CD4-positive, alpha-beta T cell (primary cell): ENCODE measurements at regions not wholly inside any gene's neighbourhood (a gene's known extent, or its start where the extent isn't known, plus 50 kb on each side); places are given as distances from the start of the nearest gene placed in this dataset.

ENCODE experiments used
- ATAC-seq: fragments of 200-7000 bp; cut with Tn5 transposase; one replicate; pipeline ENCODE4 v1.10.0; 2022; ENCODE audit warnings: mild to moderate bottlenecking; ENCODE audit not compliant: poor library complexity
- CTCF ChIA-PET: fragments of 350-600 bp; sonication (Branson Sonifier 250); formaldehyde crosslinking; loops from one replicate; lab custom pipeline; 2021; ENCODE audit warnings: antibody characterized with exemption, inconsistent platforms; lab: Charles Lee
- POLR2A ChIA-PET: fragments of 350-600 bp; sonication (Branson Sonifier 250); formaldehyde crosslinking; loops from one replicate; lab custom pipeline; 2021; ENCODE audit warnings: antibody characterized with exemption, inconsistent platforms; lab: Charles Lee
- DNase-seq, 14 experiments: peaks; one replicate each; pipeline ENCODE4 v3.0.0-alpha.2; 2013 to 2020; ENCODE audit warnings: mixed read lengths in 2 of 14
- H3K27ac ChIP-seq, 2 donors: one replicate each; pipeline versions ENCODE4 v1.5.1 to v1.7.0; 2013; ENCODE audit warnings: low read length in 2 of 2, low read depth in 1 of 2, mild to moderate bottlenecking in 1 of 2
- H3K27me3 ChIP-seq, 2 experiments: 1 replicate in 1 of 2; 2 replicates in 1 of 2; pipeline versions ENCODE4 v1.6.1 to v1.7.0; 2013; ENCODE audit warnings: low read length in 2 of 2, control low read depth in 1 of 2, mild to moderate bottlenecking in 1 of 2, moderate library complexity in 1 of 2; ENCODE audit not compliant: insufficient read depth in 2 of 2, control insufficient read depth in 1 of 2
- H3K36me3 ChIP-seq: one replicate; pipeline ENCODE4 v1.6.1; 2013; ENCODE audit warnings: low read length, control low read depth; ENCODE audit not compliant: insufficient read depth
- H3K4me1 ChIP-seq: one replicate; pipeline ENCODE4 v1.6.1; 2013; ENCODE audit warnings: low read length, control low read depth; ENCODE audit not compliant: insufficient read depth
- H3K4me3 ChIP-seq: one replicate; pipeline ENCODE4 v1.5.1; 2013; ENCODE audit warnings: mild to moderate bottlenecking, low read length, moderate library complexity
- H3K9me3 ChIP-seq, 2 experiments: 1 replicate in 1 of 2; 2 replicates in 1 of 2; pipeline versions ENCODE4 v1.6.1 to v1.7.0; 2013; ENCODE audit warnings: low read length in 2 of 2, mild to moderate bottlenecking in 2 of 2, control low read depth in 1 of 2, moderate library complexity in 1 of 2; ENCODE audit not compliant: control insufficient read depth in 1 of 2, insufficient read depth in 1 of 2
- H3K27ac Mint-ChIP-seq: one replicate; pipeline ENCODE4 v1.8.0; 2020; ENCODE audit warnings: mixed read lengths
- H3K27me3 Mint-ChIP-seq: one replicate; pipeline ENCODE4 v1.8.0; 2021; ENCODE audit warnings: mixed read lengths
- H3K36me3 Mint-ChIP-seq: one replicate; pipeline ENCODE4 v1.8.0; 2021; ENCODE audit warnings: low read depth, mixed read lengths
- H3K4me1 Mint-ChIP-seq: one replicate; pipeline ENCODE4 v1.8.0; 2021; ENCODE audit warnings: low read depth, mixed read lengths
- H3K4me3 Mint-ChIP-seq: one replicate; pipeline ENCODE4 v1.8.0; 2020; ENCODE audit warnings: mild to moderate bottlenecking, mixed read lengths
- H3K9me3 Mint-ChIP-seq: one replicate; pipeline ENCODE4 v1.8.0; 2020; ENCODE audit warnings: mixed read lengths
- CTCF ChIP-seq: fragments of 200-600 bp; IDR thresholded peaks from one replicate; pipeline ENCODE4 v1.8.0; 2022; ENCODE audit warnings: antibody characterized with exemption, mild to moderate bottlenecking
- intact Hi-C, 2 experiments: fragments of 100-400 bp; cut with DNase I in 1 of 2; cut with micrococcal nuclease in 1 of 2; formaldehyde crosslinking; loops; one replicate each; pipeline versions ENCODE4 v1.15.1 to v1.9.0; 2023 to 2025; cut with DNase I, micrococcal nuclease

GRCh38 chr11:116360221-116360941, 412.4 kb downstream of the BUD13 start:
- TF ChIP-seq CTCF = no peak
- no peak overlapping the region for H3K27ac Mint-ChIP-seq
- Histone ChIP-seq H3K27ac (no peak overlapping the region), H3K36me3 (no peaks in the 10 kb centered on the region), H3K9me3 (peaks cover 0 to 17% of the 10 kb centered on the region in 2 experiments), H3K27me3 (peaks cover 2 to 3% of the 10 kb centered on the region in 2 experiments), H3K4me1 (no peaks in the 10 kb centered on the region), H3K4me3 (no peak overlapping the region)
- peaks cover 32% of the 10 kb centered on the region for H3K27me3 Mint-ChIP-seq
- intact Hi-C loops = no loop called here
- no peak overlapping the region for H3K4me3 Mint-ChIP-seq
- no peak for ATAC-seq
- no peak for DNase-seq
- H3K9me3 Mint-ChIP-seq = no peaks in the 10 kb centered on the region
- H3K36me3 Mint-ChIP-seq = no peaks in the 10 kb centered on the region
- H3K4me1 Mint-ChIP-seq = no peaks in the 10 kb centered on the region
- ChIA-PET CTCF (no interaction called here), POLR2A (no interaction called here)

DNA sequence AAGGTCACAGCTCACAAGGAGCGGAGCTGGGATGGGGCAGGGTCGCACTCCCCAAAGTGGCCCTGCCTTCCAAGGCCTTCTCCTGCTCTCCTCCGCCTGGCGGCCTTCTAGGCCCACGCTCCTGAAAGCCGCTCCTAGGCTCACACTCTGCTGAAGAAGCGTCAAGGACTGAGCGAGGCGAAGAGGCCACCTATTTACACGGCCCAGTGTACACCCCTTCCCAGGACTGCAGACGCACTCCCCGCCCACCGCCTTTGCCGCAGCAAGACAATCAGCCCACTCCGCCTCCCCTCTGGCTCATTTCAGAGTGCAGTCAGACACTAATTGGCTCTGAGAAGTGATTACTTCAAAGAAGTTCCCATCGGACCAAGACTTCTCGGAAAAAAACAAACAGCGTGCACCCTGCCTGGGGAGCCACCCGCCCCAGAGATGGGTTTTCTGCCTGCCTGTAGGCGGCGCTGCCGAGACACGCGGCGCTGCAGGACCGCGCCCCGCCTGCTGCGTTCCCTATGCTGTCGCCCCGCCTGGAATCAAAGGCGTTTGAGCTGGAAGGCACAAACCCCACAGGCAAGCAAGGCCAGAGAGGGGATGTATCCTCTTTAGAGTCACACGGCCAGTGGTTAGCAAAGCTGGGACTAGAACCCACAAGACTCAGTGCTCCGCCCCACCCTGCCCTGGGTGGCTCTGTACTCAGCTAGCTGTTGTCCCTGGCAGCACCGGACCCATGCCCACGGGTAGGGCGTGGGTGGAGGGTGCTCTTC, 414.8 kb downstream of the BUD13 start:
- Mint-ChIP-seq H3K4me1 (no peaks in the 10 kb centered on the region), H3K27me3 (peaks cover 28% of the 10 kb centered on the region), H3K4me3 (no peak overlapping the region), H3K36me3 (no peaks in the 10 kb centered on the region), H3K27ac (no peak overlapping the region), H3K9me3 (no peaks in the 10 kb centered on the region)
- CTCF ChIA-PET = no interaction called here
- Histone ChIP-seq H3K36me3 (no peaks in the 10 kb centered on the region), H3K4me1 (no peaks in the 10 kb centered on the region), H3K4me3 (no peak overlapping the region), H3K27me3 (peaks cover 2 to 3% of the 10 kb centered on the region in 2 experiments), H3K9me3 (peaks cover 0 to 17% of the 10 kb centered on the region in 2 experiments), H3K27ac (no peak overlapping the region)
- POLR2A ChIA-PET = no interaction called here
- intact Hi-C loops = no loop called here
- no peak for TF ChIP-seq CTCF
- no peak for ATAC-seq
- DNase-seq = peak in 1 of 14 experiments; percentile 2

- H3K4me3 ChIP-seq = no peak overlapping the region
- Mint-ChIP-seq H3K36me3 (no peaks in the 10 kb centered on the region), H3K27me3 (peaks cover 23% of the 10 kb centered on the region), H3K4me3 (no peak overlapping the region), H3K9me3 (no peaks in the 10 kb centered on the region), H3K27ac (no peak overlapping the region), H3K4me1 (no peaks in the 10 kb centered on the region)
- CTCF ChIA-PET = no interaction called here
- TF ChIP-seq CTCF = no peak
- DNase-seq (no peak), ATAC-seq (no peak)
- intact Hi-C loops = no loop called here
- H3K4me1 ChIP-seq = no peaks in the 10 kb centered on the region
- no peak overlapping the region for H3K27ac ChIP-seq
- H3K36me3 ChIP-seq = no peaks in the 10 kb centered on the region
- POLR2A ChIA-PET = no interaction called here
- H3K27me3 ChIP-seq = peaks cover 2 to 3% of the 10 kb centered on the region in 2 experiments
- peaks cover 0 to 17% of the 10 kb centered on the region in 2 experiments for H3K9me3 ChIP-seq
These were observed 416.3 kb downstream of the BUD13 start for GRCh38 chr11:116356451-116356850.
